HL-60 (cell line): ENCODE measurements at regions not wholly inside any gene's neighbourhood (a gene's known extent, or its start where the extent isn't known, plus 50 kb on each side); places are given as distances from the start of the nearest gene placed in this dataset.

Experiments used
- DNase-seq, 2 experiments: peaks; one replicate each; pipeline ENCODE4 v3.0.0-alpha.2; 2010 to 2020; ENCODE audit warnings: low read depth in 1 of 2, low spot score in 1 of 2
- H3K27ac ChIP-seq: fragments of 250-450 bp; sonication (Bioruptor Pico); replicated peaks from 2 replicates; pipeline ENCODE4 v1.5.1; 2020; ENCODE audit warnings: mild to moderate bottlenecking, moderate library complexity
- H3K27me3 ChIP-seq: fragments of 250-450 bp; sonication (Bioruptor Pico); 2 replicates; pipeline ENCODE4 v1.5.1; 2021; ENCODE audit warnings: mild to moderate bottlenecking, moderate library complexity; ENCODE audit not compliant: insufficient read depth, poor library complexity, severe bottlenecking
- H3K4me3 ChIP-seq: replicated peaks from 2 replicates; pipeline ENCODE4 v1.5.1; 2011; ENCODE audit warnings: mild to moderate bottlenecking, control low read depth, low read length; ENCODE audit not compliant: insufficient read depth
- CTCF ChIP-seq: IDR thresholded peaks from one replicate; pipeline ENCODE4 v1.5.1; 2011; ENCODE audit warnings: low read length, control low read depth, inconsistent platforms; ENCODE audit not compliant: insufficient read depth
- GABPA ChIP-seq: IDR thresholded peaks from 2 replicates; pipeline ENCODE4 v1.6.1; 2012; ENCODE audit warnings: low read depth
- POLR2AphosphoS5 ChIP-seq: IDR thresholded peaks from 2 replicates; pipeline ENCODE4 v1.6.1; 2012; ENCODE audit warnings: low read depth
- REST ChIP-seq: IDR thresholded peaks from 2 replicates; pipeline ENCODE4 v1.6.1; 2012; ENCODE audit warnings: low read depth; ENCODE audit not compliant: insufficient replicate concordance
- SPI1 ChIP-seq: IDR thresholded peaks from 2 replicates; pipeline ENCODE4 v1.6.1; 2012; ENCODE audit warnings: low read depth, mild to moderate bottlenecking, borderline replicate concordance

GRCh38 chr3:174639406-174639805, 219.7 kb upstream of the NAALADL2 start:
- no peaks in the 10 kb centered on the region for H3K27me3 ChIP-seq
- no peak for TF ChIP-seq REST
- TF ChIP-seq SPI1: no peak
- TF ChIP-seq CTCF: no peak
- TF ChIP-seq GABPA: no peak
- TF ChIP-seq POLR2AphosphoS5: no peak
- H3K4me3 ChIP-seq: no peak overlapping the region
- H3K27ac ChIP-seq: no peak overlapping the region
- DNase-seq: no peak

- no peak for DNase-seq
- H3K27ac ChIP-seq: no peak overlapping the region
- TF ChIP-seq POLR2AphosphoS5 (no peak), REST (no peak), GABPA (no peak), SPI1 (no peak), CTCF (no peak)
- no peaks in the 10 kb centered on the region for H3K27me3 ChIP-seq
- H3K4me3 ChIP-seq: no peak overlapping the region
Observed at GRCh38 chr3:174639970-174640369, 219.2 kb upstream of the NAALADL2 start.

GRCh38 chr3:174640932-174641331, 218.2 kb upstream of the NAALADL2 start:
- Histone ChIP-seq H3K4me3 (no peak overlapping the region), H3K27ac (no peak overlapping the region), H3K27me3 (no peaks in the 10 kb centered on the region)
- DNase-seq: no peak
- TF ChIP-seq POLR2AphosphoS5 (no peak), REST (no peak), SPI1 (no peak), GABPA (no peak), CTCF (no peak)
